ENCODE measurements at regions not wholly inside any gene's neighbourhood (a gene's known extent, or its start where the extent isn't known, plus 50 kb on each side); places are given as distances from the start of the nearest gene placed in this dataset.

DNA sequence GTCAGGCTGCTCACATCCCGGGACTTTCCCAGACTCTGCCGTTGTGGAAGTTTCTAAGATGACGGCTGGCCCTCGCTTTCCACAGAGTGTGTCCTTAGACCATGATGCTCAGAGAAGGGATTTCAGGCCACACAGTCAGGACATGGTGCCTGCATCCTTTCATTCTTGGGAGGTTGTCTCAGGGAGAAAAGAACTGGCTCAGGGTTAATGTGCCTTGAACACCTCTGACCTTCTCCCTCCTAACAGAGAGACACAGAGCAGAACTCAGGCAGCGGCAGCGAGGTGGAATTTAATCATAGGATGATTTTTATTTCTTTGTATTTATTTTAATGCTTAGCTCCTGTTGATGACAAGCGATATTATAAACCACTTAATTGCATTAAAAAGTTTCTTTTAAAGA, 96.9 kb upstream of the ATP2B2 start:
- H3K4me3 Mint-ChIP-seq: no peak overlapping the region
- no peak for DNase-seq (ENCODE audit: low spot score)
- H3K27ac Mint-ChIP-seq: no peak overlapping the region
- H3K36me3 Mint-ChIP-seq: no peaks in the 10 kb centered on the region
- peaks cover 8% of the 10 kb centered on the region; the same call in 1 of the 2 replicates for H3K4me1 Mint-ChIP-seq
- peaks cover under 1% of the 10 kb centered on the region; the same call in 1 of the 2 replicates for H3K27me3 Mint-ChIP-seq (ENCODE audit: low read depth)
- ATAC-seq: no peak
- TF ChIP-seq NR1H2 (CRISPR knock-in tag; IDR thresholded peaks at IDR 0.05) (no peak), OVOL2 (CRISPR knock-in tag; IDR thresholded peaks at IDR 0.05; ENCODE audit: borderline replicate concordance) (no peak), PRRX2 (CRISPR knock-in tag; IDR thresholded peaks at IDR 0.05) (no peak), NFE2L1 (CRISPR knock-in tag; IDR thresholded peaks at IDR 0.05) (no peak), CDX4 (CRISPR knock-in tag; IDR thresholded peaks at IDR 0.05; ENCODE audit: borderline replicate concordance) (no peak), ESRRA (CRISPR knock-in tag; IDR thresholded peaks at IDR 0.05; ENCODE audit: borderline replicate concordance) (no peak), SOX15 (CRISPR knock-in tag; IDR thresholded peaks at IDR 0.05) (no peak), ELF4 (CRISPR knock-in tag; IDR thresholded peaks at IDR 0.05; ENCODE audit: low read depth) (no peak), ZNF232 (CRISPR knock-in tag; IDR thresholded peaks at IDR 0.05) (no peak), JUN (CRISPR knock-in tag; IDR thresholded peaks at IDR 0.05) (no peak), MYBL2 (CRISPR knock-in tag; IDR thresholded peaks at IDR 0.05) (no peak), NR3C1 (CRISPR knock-in tag; conservative IDR thresholded peaks at IDR 0.05; ENCODE audit: low read depth) (no peak), ZNF138 (CRISPR knock-in tag; conservative IDR thresholded peaks at IDR 0.05) (no peak), KAT7 (CRISPR knock-in tag; IDR thresholded peaks at IDR 0.05; ENCODE audit: borderline replicate concordance) (no peak)
- H3K9me3 Mint-ChIP-seq: no peaks in the 10 kb centered on the region
- POLR2A ChIA-PET: no interaction called here
- CTCF ChIA-PET: no interaction called here

DNA sequence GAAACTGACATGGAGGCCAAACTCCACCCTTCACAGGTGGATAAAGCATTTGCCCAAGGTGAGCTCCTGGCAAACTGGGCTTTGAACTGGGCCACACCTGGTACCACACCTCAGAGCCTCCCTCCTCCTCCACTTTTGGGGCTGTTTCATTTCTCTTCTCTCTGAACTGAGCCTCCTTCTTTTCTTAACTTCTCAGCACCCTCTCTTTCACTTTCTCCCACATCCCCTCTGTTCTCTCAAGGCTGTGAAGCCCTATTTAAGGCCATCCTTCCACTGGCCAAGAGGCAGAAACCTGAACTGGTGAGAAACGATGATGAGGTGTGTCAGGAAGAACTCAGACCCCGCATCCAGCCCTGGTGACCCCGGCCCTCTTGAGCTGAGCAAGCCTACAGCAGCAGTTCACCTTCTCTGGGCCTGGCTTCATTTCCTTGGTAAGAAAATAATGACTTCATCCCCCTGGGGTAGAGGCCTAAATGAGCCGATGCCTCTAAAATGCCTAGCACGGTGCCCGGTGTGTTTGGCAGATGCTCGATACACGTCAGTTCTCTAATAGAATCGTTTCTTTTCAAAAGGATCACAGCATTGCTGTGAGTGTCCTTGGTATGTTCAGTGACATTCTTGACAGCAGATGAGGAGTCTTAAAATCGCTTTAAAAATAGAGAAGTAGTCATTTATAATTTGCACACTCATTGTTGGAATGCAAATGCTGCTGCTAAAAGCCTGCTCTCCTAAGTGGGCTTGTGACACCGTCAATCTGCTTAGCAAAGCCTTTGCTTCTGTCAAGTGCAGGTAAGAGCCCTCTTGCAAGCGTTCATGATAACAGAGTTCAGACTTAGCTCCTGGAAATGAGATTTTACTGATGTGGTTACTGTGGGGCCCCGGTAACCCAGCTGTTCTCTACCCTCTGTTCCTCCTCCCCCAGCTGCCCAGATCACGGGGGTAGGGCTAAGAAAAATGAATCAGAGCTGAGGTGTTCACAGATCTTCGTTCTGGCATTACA, 97.7 kb upstream of the ATP2B2 start:
- Mint-ChIP-seq H3K36me3 (no peaks in the 10 kb centered on the region), H3K4me1 (peaks cover 8% of the 10 kb centered on the region; the same call in 1 of the 2 replicates), H3K27ac (no peak overlapping the region), H3K9me3 (no peaks in the 10 kb centered on the region), H3K27me3 (ENCODE audit: low read depth) (peaks cover 2% of the 10 kb centered on the region; the same call in 1 of the 2 replicates), H3K4me3 (no peak overlapping the region)
- DNase-seq (ENCODE audit: low spot score) (no peak), ATAC-seq (no peak)
- TF ChIP-seq, protein P1, sequence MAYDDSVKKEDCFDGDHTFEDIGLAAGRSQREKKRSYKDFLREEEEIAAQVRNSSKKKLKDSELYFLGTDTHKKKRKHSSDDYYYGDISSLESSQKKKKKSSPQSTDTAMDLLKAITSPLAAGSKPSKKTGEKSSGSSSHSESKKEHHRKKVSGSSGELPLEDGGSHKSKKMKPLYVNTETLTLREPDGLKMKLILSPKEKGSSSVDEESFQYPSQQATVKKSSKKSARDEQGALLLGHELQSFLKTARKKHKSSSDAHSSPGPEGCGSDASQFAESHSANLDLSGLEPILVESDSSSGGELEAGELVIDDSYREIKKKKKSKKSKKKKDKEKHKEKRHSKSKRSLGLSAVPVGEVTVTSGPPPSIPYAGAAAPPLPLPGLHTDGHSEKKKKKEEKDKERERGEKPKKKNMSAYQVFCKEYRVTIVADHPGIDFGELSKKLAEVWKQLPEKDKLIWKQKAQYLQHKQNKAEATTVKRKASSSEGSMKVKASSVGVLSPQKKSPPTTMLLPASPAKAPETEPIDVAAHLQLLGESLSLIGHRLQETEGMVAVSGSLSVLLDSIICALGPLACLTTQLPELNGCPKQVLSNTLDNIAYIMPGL (CRISPR knock-in tag; IDR thresholded peaks at IDR 0.05): no peak
- no peak for TF ChIP-seq MXD4 (CRISPR knock-in tag; IDR thresholded peaks at IDR 0.05; ENCODE audit: borderline replicate concordance)
- TF ChIP-seq, protein P2, sequence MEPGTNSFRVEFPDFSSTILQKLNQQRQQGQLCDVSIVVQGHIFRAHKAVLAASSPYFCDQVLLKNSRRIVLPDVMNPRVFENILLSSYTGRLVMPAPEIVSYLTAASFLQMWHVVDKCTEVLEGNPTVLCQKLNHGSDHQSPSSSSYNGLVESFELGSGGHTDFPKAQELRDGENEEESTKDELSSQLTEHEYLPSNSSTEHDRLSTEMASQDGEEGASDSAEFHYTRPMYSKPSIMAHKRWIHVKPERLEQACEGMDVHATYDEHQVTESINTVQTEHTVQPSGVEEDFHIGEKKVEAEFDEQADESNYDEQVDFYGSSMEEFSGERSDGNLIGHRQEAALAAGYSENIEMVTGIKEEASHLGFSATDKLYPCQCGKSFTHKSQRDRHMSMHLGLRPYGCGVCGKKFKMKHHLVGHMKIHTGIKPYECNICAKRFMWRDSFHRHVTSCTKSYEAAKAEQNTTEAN (CRISPR knock-in tag; IDR thresholded peaks at IDR 0.05): no peak
- TF ChIP-seq GABPB1 (CRISPR knock-in tag; IDR thresholded peaks at IDR 0.05): no peak
- TF ChIP-seq ZBTB21 (CRISPR knock-in tag; IDR thresholded peaks at IDR 0.05; ENCODE audit: borderline replicate concordance): no peak
- TF ChIP-seq, protein P3, sequence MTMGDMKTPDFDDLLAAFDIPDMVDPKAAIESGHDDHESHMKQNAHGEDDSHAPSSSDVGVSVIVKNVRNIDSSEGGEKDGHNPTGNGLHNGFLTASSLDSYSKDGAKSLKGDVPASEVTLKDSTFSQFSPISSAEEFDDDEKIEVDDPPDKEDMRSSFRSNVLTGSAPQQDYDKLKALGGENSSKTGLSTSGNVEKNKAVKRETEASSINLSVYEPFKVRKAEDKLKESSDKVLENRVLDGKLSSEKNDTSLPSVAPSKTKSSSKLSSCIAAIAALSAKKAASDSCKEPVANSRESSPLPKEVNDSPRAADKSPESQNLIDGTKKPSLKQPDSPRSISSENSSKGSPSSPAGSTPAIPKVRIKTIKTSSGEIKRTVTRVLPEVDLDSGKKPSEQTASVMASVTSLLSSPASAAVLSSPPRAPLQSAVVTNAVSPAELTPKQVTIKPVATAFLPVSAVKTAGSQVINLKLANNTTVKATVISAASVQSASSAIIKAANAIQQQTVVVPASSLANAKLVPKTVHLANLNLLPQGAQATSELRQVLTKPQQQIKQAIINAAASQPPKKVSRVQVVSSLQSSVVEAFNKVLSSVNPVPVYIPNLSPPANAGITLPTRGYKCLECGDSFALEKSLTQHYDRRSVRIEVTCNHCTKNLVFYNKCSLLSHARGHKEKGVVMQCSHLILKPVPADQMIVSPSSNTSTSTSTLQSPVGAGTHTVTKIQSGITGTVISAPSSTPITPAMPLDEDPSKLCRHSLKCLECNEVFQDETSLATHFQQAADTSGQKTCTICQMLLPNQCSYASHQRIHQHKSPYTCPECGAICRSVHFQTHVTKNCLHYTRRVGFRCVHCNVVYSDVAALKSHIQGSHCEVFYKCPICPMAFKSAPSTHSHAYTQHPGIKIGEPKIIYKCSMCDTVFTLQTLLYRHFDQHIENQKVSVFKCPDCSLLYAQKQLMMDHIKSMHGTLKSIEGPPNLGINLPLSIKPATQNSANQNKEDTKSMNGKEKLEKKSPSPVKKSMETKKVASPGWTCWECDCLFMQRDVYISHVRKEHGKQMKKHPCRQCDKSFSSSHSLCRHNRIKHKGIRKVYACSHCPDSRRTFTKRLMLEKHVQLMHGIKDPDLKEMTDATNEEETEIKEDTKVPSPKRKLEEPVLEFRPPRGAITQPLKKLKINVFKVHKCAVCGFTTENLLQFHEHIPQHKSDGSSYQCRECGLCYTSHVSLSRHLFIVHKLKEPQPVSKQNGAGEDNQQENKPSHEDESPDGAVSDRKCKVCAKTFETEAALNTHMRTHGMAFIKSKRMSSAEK (CRISPR knock-in tag; IDR thresholded peaks at IDR 0.05; ENCODE audit: borderline replicate concordance): no peak
- TF ChIP-seq TEAD1 (CRISPR knock-in tag; IDR thresholded peaks at IDR 0.05): no peak
- no peak for TF ChIP-seq NR2C2 (CRISPR knock-in tag; IDR thresholded peaks at IDR 0.05)
- POLR2A ChIA-PET: interaction anchor here (1.6 kb wide), 1 partner anchor 8 kb away, joined by 3 read pairs; no protein-coding TSS in a partner anchor
- CTCF ChIA-PET: interaction anchor here (1.2 kb wide), 1 partner anchor 9 kb away, joined by 3 read pairs; no protein-coding TSS in a partner anchor
